Fibroblast of lung (primary cell): ENCODE measurements at regions not wholly inside any gene's neighbourhood (a gene's known extent, or its start where the extent isn't known, plus 50 kb on each side); places are given as distances from the start of the nearest gene placed in this dataset.
A peak's percentile ranks its signal among the peaks of the same experiment; 100 is the strongest.

Experiments
- DNase-seq, 2 donors: peaks; one replicate each; pipeline versions ENCODE4 v3.0.0 to v3.0.0-alpha.2; 2010; ENCODE audit warnings: low read depth in 2 of 2
- H2AFZ ChIP-seq: 2 replicates; pipeline ENCODE4 v1.5.1; 2012; ENCODE audit warnings: low read length, control low read depth, inconsistent platforms
- H3K27ac ChIP-seq: 2 replicates; pipeline ENCODE4 v1.5.1; 2011; ENCODE audit warnings: low read length, control low read depth; ENCODE audit not compliant: insufficient read depth
- H3K27me3 ChIP-seq: 2 replicates; pipeline ENCODE4 v1.5.1; 2011; ENCODE audit warnings: mild to moderate bottlenecking, low read length; ENCODE audit not compliant: control insufficient read depth, insufficient read depth
- H3K36me3 ChIP-seq: 2 replicates; pipeline ENCODE4 v1.5.1; 2011; ENCODE audit warnings: low read length; ENCODE audit not compliant: control insufficient read depth, insufficient read depth
- H3K4me1 ChIP-seq: 2 replicates; pipeline ENCODE4 v1.5.1; 2011; ENCODE audit warnings: low read length; ENCODE audit not compliant: control insufficient read depth, insufficient read depth; ENCODE audit errors: extremely low read depth
- H3K4me2 ChIP-seq: 2 replicates; pipeline ENCODE4 v1.5.1; 2011; ENCODE audit warnings: low read length, control low read depth; ENCODE audit not compliant: insufficient read depth; ENCODE audit errors: extremely low read depth
- H3K4me3 ChIP-seq, 4 experiments: fragments of 200-600 bp in 1 of 4; sonication (generic) in 1 of 4; replicated peaks in 1 of 4; 2 replicates each; pipeline ENCODE4 v1.5.1; 2011 to 2016; ENCODE audit warnings: low read length in 4 of 4, low read depth in 3 of 4, mild to moderate bottlenecking in 3 of 4, control low read depth in 2 of 4, inconsistent platforms in 1 of 4, mixed read lengths in 1 of 4; ENCODE audit not compliant: insufficient read depth in 1 of 4; ENCODE audit errors: control extremely low read depth in 1 of 4
- H3K79me2 ChIP-seq: 2 replicates; pipeline ENCODE4 v1.5.1; 2012; ENCODE audit warnings: mild to moderate bottlenecking, low read length, inconsistent platforms; ENCODE audit not compliant: control insufficient read depth, insufficient read depth
- H3K9ac ChIP-seq: 2 replicates; pipeline ENCODE4 v1.5.1; 2011; ENCODE audit warnings: mild to moderate bottlenecking, low read length, control low read depth; ENCODE audit not compliant: insufficient read depth
- H3K9me3 ChIP-seq: 2 replicates; pipeline ENCODE4 v1.5.1; 2012; ENCODE audit warnings: low read depth, low read length; ENCODE audit not compliant: control insufficient read depth, insufficient read depth
- H4K20me1 ChIP-seq: 2 replicates; pipeline ENCODE4 v1.5.1; 2011; ENCODE audit warnings: low read length; ENCODE audit not compliant: control insufficient read depth, insufficient read depth; ENCODE audit errors: extremely low read depth
- CTCF ChIP-seq, 2 donors: IDR thresholded peaks in 1 of 2; conservative IDR thresholded peaks in 1 of 2; 1 replicate in 1 of 2; 2 replicates in 1 of 2; pipeline ENCODE4 v1.5.1; 2011 to 2012; ENCODE audit warnings: low read length in 2 of 2, control low read depth in 1 of 2, inconsistent platforms in 1 of 2, low read depth in 1 of 2, mild to moderate bottlenecking in 1 of 2
- EZH2 ChIP-seq: IDR thresholded peaks from 2 replicates; pipeline ENCODE4 v1.5.1; 2012; ENCODE audit warnings: low read length, control low read depth, mild to moderate bottlenecking; ENCODE audit errors: missing control alignments

- DNase-seq, result no peak
Observed at GRCh38 chr2:175827856-175828255, 174.2 kb downstream of the LNPK start.

GRCh38 chr2:175824243-175824642, 177.8 kb downstream of the LNPK start:
- no peak overlapping the region for H3K4me3 ChIP-seq
- H4K20me1 ChIP-seq, result no peaks in the 10 kb centered on the region
- no peaks in the 10 kb centered on the region for H3K79me2 ChIP-seq
- DNase-seq, result peak in 1 of 2 donors; percentile 40
- TF ChIP-seq CTCF (conservative IDR thresholded peaks at IDR 0.05 in 1 of 2, IDR thresholded peaks at IDR 0.05 in 1 of 2; ENCODE audit: low read depth in 1 of 2, low read length in 2 of 2) (no peak), EZH2 (no peak)
- H3K4me2 ChIP-seq, result no peak overlapping the region
- H3K27ac ChIP-seq, result no peak overlapping the region
- no peak overlapping the region for H3K9ac ChIP-seq
- no peaks in the 10 kb centered on the region for H3K27me3 ChIP-seq
- H3K36me3 ChIP-seq, result no peaks in the 10 kb centered on the region
- no peaks in the 10 kb centered on the region for H3K9me3 ChIP-seq
- no peaks in the 10 kb centered on the region for H3K4me1 ChIP-seq
- H2AFZ ChIP-seq, result no peak overlapping the region

More at GRCh38 chr2:175827856-175828255, 174.2 kb downstream of the LNPK start:
- Histone ChIP-seq H3K27ac (no peak overlapping the region), H3K27me3 (no peaks in the 10 kb centered on the region), H3K36me3 (no peaks in the 10 kb centered on the region), H3K4me1 (no peaks in the 10 kb centered on the region), H3K4me2 (no peak overlapping the region), H3K9me3 (no peaks in the 10 kb centered on the region), H3K9ac (no peak overlapping the region), H2AFZ (no peak overlapping the region), H3K4me3 (no peak overlapping the region), H4K20me1 (no peaks in the 10 kb centered on the region), H3K79me2 (no peaks in the 10 kb centered on the region)
- no peak for TF ChIP-seq EZH2
- TF ChIP-seq CTCF (conservative IDR thresholded peaks at IDR 0.05 in 1 of 2, IDR thresholded peaks at IDR 0.05 in 1 of 2; ENCODE audit: low read depth in 1 of 2, low read length in 2 of 2), result no peak

- no peak overlapping the region for H3K4me2 ChIP-seq
Observed at GRCh38 chr2:175823707-175824073, 178.4 kb downstream of the LNPK start.

More at GRCh38 chr2:175823707-175824073, 178.4 kb downstream of the LNPK start:
- no peaks in the 10 kb centered on the region for H3K27me3 ChIP-seq
- no peak overlapping the region for H3K9ac ChIP-seq
- no peaks in the 10 kb centered on the region for H3K4me1 ChIP-seq
- H3K9me3 ChIP-seq, result no peaks in the 10 kb centered on the region
- no peak for TF ChIP-seq EZH2
- TF ChIP-seq CTCF (conservative IDR thresholded peaks at IDR 0.05 in 1 of 2, IDR thresholded peaks at IDR 0.05 in 1 of 2; ENCODE audit: low read depth in 1 of 2, low read length in 2 of 2), result no peak
- no peak overlapping the region for H3K27ac ChIP-seq
- no peak overlapping the region for H3K4me3 ChIP-seq
- no peaks in the 10 kb centered on the region for H4K20me1 ChIP-seq
- no peak overlapping the region for H2AFZ ChIP-seq
- DNase-seq, result no peak
- no peaks in the 10 kb centered on the region for H3K36me3 ChIP-seq
- H3K79me2 ChIP-seq, result no peaks in the 10 kb centered on the region
